GM19351 (cell line): ENCODE measurements at regions not wholly inside any gene's neighbourhood (a gene's known extent, or its start where the extent isn't known, plus 50 kb on each side); places are given as distances from the start of the nearest gene placed in this dataset.
"Not testable (repeated sequence)": the region's sequence is repeated elsewhere in the genome, so short reads cannot be mapped to it uniquely, and the experiment has no call there.

ENCODE experiments used
- ATAC-seq: cut with Tn5 transposase; IDR thresholded peaks from one replicate; pipeline ENCODE4 v1.9.1; 2021; ENCODE audit warnings: mild to moderate bottlenecking, moderate library complexity; ENCODE audit not compliant: unreplicated experiment

- no peak for ATAC-seq
These were observed 485.1 kb upstream of the TENM3 start for GRCh38 chr4:181757910-181758660.

GRCh38 chr4:181760560-181760959 is 482.6 kb upstream of the TENM3 start:
- ATAC-seq = no peak

GRCh38 chr4:181761156-181761555 is 482.0 kb upstream of the TENM3 start:
- no peak for ATAC-seq

- no peak for ATAC-seq
These were observed 477.1 kb upstream of the TENM3 start for GRCh38 chr4:181766061-181766548.

- no peak for ATAC-seq
These were observed 472.2 kb upstream of the TENM3 start for GRCh38 chr4:181770971-181771370.

GRCh38 chr4:181775298-181775697 is 467.9 kb upstream of the TENM3 start:
- ATAC-seq = no peak

GRCh38 chr4:181776264-181777054 is 466.7 kb upstream of the TENM3 start:
- no peak for ATAC-seq

GRCh38 chr4:181777518-181777917 is 465.7 kb upstream of the TENM3 start:
- ATAC-seq = no peak

- no peak for ATAC-seq
These were observed 458.3 kb upstream of the TENM3 start for GRCh38 chr4:181784881-181785280.

- ATAC-seq = no peak
These were observed 450.6 kb upstream of the TENM3 start for GRCh38 chr4:181792641-181793040.

GRCh38 chr4:181793096-181793495 is 450.1 kb upstream of the TENM3 start:
- no peak for ATAC-seq

- ATAC-seq = no peak
These were observed 446.7 kb upstream of the TENM3 start for GRCh38 chr4:181796502-181796901.

- no peak for ATAC-seq
These were observed 444.7 kb upstream of the TENM3 start for GRCh38 chr4:181798536-181798935.

GRCh38 chr4:181799561-181800069 is 443.6 kb upstream of the TENM3 start:
- no peak for ATAC-seq

- no peak for ATAC-seq
These were observed 441.0 kb upstream of the TENM3 start for GRCh38 chr4:181802207-181802606.

GRCh38 chr4:181807771-181808170 is 435.4 kb upstream of the TENM3 start:
- ATAC-seq = no peak

- ATAC-seq = no peak
These were observed 432.5 kb upstream of the TENM3 start for GRCh38 chr4:181810711-181811110.

GRCh38 chr4:181811550-181811949 is 431.7 kb upstream of the TENM3 start:
- ATAC-seq = not testable (repeated sequence)

GRCh38 chr4:181819946-181820345 is 423.3 kb upstream of the TENM3 start:
- ATAC-seq = no peak

GRCh38 chr4:181820553-181820952 is 422.6 kb upstream of the TENM3 start:
- no peak for ATAC-seq

- no peak for ATAC-seq
These were observed 421.9 kb upstream of the TENM3 start for GRCh38 chr4:181821039-181822004.
